Stimulated activated CD4-positive, alpha-beta T cell treated with anti-CD3 and anti-CD28 coated beads, TNF-alpha, amount 100 ng/mL, for 4 hours (primary cell): ENCODE measurements at regions not wholly inside any gene's neighbourhood (a gene's known extent, or its start where the extent isn't known, plus 50 kb on each side); places are given as distances from the start of the nearest gene placed in this dataset.
"Not testable (repeated sequence)": the region's sequence is repeated elsewhere in the genome, so short reads cannot be mapped to it uniquely, and the experiment has no call there.

ENCODE experiments used
- DNase-seq, 3 experiments: peaks; one replicate each; pipeline ENCODE4 v3.0.0-alpha.2; 2020; ENCODE audit warnings: low read depth in 3 of 3

DNA sequence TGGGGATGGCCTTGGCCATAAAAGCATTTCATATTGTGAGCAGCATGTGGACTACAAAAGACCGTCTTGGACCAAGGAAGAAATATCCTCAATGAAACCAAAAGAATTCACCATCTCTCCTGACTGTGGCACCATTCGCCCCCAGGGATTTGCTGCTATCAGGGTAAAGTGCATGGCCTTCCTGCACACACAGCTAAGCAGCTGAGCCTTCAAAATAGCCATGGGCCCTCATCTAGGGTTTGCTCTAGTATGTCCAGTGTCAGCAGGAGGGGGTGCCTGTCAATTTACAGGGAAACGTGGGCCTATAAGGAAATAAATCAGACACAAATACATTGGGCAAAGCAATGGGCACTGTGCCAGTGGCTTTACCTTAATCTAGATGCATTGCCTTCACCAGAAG, 296.6 kb upstream of the NBPF12 start:
- not testable (repeated sequence) for DNase-seq

DNA sequence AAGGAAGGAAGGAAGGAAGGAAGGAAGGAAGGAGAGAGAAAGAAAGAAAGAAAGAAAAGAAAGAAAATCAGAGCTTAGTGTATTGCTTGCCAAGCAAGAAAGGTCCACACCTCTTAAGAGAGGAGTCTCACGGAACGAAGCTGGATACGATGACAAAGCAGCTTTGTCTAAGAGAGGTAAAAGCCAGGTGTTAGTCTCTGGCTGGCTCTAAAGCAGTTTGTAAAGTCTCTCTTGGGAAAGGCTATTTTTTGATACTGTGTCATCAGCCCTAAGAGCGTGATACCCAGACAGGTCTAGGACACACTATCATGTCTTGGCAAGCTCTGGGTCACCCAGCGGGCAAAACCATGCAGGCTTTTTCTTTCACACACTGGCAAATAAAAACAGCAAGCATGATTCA, 297.5 kb upstream of the NBPF12 start:
- not testable (repeated sequence) for DNase-seq

DNA sequence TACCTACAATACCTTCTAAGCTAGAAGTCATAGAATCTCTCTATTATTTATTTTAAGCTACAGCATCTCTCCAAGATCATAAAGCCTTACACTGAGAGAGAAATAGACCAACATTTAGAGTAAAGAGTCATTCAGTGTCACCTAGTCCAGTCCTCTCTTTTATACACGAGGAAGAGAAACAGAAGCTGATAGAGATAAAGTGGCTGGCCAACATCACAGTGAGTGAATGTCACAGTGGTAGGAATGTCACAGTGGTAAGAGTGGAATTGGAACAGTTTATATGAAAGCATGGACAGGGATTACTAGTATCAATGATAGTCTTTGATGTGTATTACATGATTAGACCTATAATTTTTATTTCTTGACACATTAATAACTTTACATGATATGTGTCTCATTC, 307.8 kb upstream of the NBPF12 start:
- DNase-seq: not testable (repeated sequence)

DNA sequence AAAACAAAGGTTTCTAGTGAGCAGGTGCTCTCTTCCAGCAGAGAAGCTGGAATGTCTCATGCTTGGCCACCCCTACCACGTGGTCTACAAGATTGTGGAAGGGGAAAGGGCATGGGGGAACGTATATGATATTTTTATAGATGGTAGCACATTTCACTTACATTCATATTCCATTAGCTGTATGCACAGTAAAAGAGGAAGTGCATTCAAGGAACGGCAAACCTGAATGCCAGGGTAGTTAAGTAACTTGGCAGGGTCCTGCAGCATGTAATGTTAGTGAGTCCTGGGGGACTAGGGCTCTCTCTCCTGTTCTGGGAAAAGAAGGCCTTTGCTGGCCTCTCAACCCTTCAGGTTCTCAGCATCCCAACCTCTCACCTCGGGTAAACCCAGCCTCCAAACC, 319.5 kb upstream of the NBPF12 start:
- DNase-seq: not testable (repeated sequence)

DNA sequence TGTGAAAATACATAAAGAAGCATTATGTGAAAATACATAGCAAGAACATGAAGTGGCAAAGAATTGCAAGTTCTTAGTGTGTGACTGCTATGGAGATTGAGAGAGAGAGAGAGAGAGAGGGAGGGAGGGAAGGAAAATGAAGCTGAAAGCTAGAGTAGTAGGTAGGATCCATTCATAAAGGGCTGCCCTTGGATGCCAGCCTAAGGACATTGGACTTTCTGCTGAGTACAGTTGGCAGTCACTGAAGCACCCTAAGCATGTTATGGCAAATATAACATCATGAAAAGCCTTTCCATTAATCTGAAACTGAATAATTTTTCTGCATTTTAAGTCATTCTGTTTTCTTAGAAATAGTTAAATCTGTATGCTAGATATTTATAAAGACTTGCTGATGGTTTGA, 333.4 kb upstream of the NBPF12 start:
- not testable (repeated sequence) for DNase-seq

DNA sequence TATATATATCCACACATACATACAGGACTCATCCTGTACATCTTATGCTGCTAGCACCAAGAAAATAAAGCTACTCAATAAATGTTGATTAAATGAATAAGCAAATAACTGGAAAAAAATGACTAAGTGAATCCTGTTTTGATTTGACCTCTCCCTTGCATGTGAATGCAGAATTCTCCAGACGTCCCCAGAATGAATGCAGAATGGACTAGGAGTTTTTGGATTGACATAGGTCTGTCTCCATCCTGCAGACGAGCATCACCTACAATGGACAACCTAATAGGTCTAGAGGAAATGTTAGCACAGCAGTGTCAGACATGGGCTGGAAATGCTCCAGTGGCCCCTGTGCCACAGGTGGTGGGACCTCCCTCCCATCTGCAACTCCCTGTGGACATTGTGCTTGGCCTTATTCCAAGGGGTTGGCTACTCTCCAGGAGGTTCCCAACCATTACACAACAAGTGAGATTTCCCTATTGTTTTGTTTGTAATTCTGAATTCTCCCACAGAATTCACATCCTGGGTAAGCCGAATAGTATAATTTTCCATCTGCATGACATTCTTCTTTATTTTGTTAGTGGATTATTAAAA, 337.3 kb upstream of the NBPF12 start:
- DNase-seq: not testable (repeated sequence)

DNA sequence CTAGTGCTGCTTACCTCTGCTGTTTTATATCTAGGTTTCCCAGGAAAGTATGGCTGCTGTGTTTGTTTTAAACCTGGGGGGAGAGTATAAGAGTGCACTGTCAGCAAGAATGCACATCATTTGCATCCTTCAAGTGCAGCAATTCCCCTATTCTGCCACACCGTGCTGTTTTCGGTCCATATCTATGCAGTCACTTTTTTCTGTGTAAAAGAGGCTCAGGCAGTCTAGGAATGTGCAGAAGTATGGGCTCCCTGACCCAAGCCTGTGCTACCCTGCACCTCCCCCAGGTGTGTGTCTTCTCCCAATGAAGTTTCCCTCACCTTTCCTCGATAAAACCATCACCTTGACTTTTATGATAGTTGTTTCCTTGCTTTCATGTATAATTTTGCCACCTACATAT, 338.2 kb upstream of the NBPF12 start:
- DNase-seq: not testable (repeated sequence)

DNA sequence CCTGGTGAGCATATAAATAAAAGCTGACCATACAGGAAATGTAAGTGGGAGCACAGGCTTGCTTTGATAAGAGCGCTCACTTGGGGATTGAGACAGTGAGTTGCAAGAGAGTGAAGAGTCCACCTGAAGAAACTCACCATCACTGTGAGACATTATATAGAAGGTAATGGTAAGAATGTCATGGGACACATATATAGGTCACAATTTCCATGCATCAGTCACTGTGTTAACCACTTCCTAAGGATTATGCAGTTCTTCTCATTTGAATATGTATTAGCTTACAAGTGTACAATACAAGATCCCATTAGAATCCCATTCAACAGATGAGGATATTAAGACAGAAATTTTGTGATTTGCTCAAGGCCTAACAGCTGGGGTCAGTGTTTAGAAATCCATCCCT, 352.4 kb upstream of the NOTCH2NLA start:
- DNase-seq: not testable (repeated sequence)

DNA sequence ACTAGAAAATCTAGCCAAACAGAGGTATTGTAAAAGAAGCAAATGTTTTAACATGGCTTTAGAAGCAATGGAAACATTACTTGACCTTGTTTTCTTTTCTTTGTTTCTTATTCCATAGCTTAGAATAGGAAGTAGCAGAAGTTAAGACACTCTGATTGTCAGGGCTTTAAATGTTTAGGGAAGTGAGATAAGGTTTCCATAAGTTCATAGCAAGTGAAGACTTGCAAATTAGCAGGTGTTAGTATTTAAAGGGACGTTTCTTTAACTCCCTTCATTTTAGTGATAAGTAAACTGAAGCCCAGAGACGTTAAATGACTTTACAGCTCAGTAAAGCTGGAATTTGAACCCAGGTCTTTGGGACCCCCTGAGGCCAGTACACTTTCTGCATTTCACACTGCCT, 338.7 kb upstream of the NOTCH2NLA start:
- not testable (repeated sequence) for DNase-seq

DNA sequence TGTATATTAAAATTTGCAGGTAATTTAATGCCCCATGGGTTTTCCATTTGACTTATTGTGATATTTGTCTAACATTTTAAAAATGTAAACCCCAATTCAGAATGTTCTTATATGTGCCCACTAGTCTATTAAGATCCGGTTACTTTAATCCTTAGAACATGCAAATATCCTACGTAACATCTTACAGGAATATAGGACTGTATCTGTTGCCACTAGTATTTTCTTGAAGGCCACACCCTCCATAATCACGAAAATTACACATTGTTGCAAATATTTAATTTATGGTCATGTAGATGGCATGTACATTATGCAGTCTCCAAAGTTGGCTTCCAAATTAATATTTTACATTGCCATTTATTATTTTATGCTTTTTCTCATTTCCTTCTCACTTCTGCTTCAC, 329.2 kb upstream of the NOTCH2NLA start:
- not testable (repeated sequence) for DNase-seq

DNA sequence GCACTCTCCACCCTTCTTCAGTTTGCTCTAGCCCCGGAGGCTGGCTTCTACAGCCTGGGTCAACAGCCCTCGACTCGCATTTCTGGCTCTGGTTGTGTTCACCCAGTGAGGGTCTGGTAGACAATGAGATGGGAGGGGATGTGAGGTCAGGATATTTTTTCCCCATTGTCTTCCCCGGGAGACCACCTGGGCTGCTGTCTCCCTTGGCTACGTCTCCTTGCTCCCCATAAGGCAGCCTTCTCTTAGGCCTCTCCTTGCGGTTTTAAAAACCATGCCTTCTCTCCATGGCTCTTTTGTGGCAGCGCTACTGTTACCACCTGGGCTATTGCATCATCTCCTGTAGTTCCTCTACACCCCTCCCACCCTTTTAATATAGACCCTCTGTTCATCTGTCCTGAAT, 327.6 kb upstream of the NOTCH2NLA start:
- not testable (repeated sequence) for DNase-seq

DNA sequence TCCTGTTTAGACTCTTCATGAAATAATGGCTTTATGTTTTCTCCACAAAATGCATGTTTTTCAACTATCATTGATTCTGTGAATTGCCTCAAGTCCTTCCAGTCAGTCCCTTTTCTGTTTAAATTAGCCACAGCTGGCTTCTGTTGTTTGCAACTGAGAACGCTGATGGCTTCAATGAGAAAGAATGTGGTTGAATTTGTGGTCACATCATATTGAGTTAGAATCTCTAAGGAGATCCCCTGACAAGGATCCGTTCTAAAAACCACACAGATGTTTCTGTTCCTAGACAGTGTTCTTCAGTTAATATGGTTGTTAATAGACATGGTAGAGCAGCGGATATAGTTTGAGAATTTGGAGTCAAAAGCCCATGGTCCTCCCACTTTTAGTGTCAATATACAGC, 323.6 kb upstream of the NOTCH2NLA start:
- not testable (repeated sequence) for DNase-seq

DNA sequence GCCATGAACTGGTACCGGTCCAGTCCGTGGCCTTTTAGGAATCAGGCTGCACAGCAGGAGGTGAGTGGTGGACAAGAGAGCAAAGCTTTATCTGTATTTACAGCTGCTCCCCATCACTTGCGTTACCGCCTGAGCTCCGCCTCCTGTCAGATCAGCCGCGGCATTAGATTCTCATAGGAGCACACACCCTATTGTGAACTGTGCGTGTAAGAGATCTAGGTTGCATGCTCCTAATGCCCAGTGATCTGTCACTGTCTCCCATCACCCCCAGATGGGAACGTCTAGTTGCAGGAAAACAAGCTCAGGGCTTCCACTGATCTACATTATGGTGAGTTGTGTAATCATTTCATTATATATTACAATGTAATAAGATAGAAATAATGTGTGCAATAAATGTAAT, 319.9 kb upstream of the NOTCH2NLA start:
- DNase-seq: not testable (repeated sequence)

DNA sequence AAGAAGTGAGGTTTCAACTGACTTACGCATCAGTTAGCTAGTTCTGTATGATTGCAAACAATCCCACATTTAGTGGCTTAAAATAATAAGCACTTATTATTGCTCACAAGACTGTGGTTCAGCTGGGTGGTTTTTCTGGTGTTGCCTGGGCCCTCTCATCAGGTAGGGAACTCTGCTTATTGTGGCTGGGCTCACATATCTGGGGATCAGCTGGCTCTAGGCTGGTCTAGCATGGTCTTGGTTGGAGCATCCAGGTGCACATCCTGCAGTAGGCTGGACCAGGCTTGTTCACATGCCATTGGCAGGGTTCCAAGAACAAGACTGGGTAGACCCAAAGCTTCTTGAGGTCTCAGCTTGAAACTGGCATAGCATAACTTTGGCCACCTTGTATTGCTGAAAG, 317.4 kb upstream of the NOTCH2NLA start:
- DNase-seq: not testable (repeated sequence)

DNA sequence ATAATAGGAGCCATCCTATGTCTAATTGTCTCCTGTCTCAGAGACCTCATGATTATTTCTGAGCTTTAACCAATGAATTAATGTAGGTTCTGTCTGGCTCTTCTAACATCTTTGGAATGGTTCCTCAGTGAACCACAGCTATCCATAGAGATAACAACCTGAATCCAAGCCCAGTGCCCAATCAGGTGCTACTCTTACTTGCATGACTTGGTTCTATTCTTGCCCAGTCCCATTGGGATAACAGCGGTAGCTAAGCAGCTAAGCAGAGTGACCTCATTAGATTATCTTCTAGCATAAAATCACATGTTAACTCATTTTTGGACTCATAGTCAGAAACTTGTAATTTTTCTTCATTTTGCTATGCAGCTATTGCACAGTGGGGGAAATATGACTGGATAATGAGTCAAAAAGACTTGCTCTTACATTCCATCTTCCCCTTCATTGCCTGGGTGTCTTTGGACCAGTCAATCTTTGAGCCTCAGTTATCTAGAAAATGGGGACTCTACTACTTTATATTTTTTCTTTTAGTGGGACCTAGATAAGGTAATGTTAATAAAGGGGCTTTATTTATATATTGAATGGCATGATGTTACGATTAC, 309.1 kb upstream of the NOTCH2NLA start:
- DNase-seq: not testable (repeated sequence)

DNA sequence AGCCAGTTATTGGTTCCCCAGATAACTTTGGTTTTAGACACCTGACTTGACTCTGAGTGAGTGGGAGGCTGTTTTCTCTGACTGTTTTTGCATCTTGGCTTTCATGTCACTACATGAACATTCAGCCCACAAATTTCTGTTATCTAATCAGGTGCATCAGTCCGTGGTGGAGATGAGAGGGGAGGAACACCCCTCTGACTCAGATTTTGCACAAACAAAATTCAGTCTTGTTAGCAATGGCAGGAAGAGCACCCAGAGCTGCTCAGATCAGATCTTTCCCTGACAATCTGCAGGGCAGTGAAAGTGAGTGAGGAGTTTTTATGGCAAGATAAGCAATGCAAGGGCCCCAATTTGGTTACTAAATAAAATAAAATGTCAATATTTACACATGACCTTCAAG, 307.2 kb upstream of the NOTCH2NLA start:
- not testable (repeated sequence) for DNase-seq

DNA sequence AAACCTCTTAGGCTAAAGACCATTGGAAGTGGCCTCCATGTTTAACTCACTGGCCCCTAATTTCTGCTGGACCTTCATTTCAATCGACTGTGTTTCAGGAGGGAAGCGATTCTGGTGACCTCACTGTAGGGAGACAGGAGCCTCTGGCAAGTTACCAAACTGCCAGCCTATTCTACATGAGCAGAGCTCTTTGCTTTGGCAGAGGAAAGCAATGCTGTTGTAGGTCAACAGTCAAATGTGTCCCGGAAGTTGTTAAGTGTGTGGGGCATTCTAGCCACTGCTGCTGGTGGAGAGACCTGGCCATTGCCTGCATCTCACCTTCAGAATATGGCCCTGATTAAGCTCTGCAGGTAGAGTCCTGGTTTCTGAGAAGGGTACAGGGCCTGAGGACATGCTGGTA, 306.8 kb upstream of the NOTCH2NLA start:
- DNase-seq: not testable (repeated sequence)

DNA sequence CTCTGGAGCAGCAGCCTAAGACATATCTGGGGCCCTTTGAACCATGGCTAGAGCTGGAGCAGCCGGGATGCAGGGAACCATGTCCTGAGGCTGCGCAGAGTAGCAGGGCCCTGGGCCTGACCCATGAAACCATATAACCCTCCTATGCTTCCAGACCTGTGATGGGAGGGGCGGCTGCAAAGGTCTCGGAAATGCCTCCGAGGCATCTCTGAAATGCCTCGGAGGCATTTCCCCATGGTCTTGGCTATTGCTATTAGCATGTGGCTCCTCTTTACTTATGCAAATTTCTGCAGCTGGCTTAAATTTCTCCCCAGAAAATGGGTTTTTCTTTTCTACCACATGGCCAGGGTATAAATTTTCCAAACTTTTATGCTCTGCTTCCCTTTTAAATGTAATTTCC, 302.1 kb upstream of the NOTCH2NLA start:
- DNase-seq: not testable (repeated sequence)

DNA sequence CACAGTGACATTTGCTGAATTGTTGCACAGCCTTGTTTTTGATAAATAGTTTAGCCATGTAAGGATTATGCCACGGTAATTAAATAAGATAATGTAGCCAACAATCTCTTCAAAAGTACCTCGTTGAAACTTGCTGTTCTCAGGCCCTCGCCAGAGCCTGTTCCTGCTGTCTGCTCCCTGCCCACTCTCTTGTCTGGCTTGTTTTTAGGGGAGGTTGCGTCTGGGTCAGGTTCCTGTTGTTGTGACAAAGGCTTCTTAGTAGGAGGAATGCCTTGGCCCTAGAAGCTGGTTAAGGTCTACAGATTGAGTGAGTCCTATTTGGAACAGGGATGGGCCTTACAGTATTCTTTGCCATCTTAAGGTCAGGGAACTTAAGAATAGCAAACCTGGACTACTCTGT, 294.0 kb upstream of the NOTCH2NLA start:
- DNase-seq: not testable (repeated sequence)

DNA sequence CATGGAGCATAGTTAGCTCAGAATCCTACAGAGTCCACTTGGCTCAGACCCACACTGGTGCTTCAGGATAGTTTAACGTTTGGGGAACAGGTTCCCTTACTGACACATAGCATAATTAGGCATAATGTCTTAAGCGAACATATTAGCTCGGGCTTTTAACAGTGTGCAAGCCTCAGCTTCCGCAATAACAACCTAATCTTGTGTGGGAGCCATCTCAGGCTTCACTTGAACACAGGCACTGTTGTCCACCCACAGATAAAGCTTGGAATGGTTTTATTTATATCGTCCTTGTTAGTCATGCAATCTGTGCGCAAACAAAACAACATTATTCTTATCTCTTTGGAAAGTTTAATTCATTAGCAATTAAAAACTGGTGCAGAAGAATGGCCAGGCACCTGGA, 293.5 kb upstream of the NOTCH2NLA start:
- not testable (repeated sequence) for DNase-seq

DNA sequence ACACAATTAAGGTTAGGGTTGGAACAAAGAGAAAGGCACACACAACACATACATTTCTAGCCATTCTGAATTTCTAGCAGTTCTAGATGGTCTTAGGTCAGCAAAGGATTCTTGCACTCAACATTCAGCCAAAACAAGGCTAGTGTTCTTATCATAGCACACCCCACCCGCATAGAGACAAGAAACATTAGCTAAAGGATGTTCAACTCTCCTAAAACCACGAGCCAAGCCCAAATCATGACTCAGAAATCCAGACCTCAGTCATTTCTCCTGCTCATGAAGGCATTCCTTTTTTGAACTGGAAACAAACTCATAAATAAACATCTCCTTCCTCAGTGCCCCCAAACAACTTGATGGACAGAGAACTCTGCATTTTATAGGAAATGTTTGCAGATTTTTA, 293.0 kb upstream of the NOTCH2NLA start:
- DNase-seq: not testable (repeated sequence)

DNA sequence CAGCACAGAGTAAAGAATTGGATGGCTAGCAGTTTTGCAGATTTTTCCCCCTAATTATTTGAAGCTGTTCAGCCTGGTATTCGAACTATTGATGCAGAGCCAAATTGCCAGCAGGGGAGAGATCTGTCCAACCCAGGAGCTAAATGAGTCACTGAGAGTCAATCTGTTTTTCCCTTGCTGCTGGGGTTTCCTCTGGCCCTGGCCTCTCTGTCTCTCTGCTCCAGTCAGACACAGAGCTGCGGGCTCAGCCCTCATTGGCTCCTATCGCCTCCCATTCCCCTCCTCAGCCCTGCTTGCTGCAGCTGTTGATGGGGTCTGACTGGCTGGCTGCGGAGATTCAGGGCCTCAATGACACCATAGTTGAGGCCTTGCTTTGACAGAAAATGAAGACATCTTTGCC, 284.9 kb upstream of the NOTCH2NLA start:
- not testable (repeated sequence) for DNase-seq

DNA sequence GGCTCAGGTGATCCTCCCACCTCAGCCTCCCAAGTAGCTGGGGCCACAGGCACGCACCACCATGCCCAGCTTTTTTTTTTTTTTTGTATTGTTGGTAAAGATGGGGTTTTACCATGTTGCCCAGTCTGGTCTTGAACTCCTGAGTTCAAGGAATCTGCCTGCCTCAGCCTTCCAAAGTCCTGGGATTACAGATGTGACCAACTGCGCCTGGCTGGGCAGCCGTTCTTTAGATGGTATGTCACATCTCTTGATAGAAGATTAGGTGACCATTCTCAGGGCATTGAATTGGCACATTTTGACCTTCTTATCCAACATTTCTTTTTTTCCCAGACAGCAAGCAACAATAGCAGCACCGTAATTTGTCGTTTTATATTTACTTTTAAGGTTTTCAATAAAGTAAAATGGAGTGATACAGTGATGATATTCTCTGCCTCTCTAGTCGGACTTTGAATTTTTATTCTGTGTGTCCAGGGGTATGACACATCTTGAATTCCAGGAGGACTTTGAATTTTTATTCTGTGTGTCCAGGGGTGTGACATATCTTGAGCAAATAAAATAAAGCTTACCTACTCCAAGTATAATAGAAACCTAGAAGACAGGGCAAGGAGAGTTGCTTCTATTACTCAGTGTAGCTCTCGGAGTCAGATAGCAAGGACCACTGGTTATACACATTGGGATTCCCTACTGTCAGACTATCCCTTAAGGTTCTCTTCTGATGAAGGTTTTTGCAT, 282.4 kb upstream of the NOTCH2NLA start:
- not testable (repeated sequence) for DNase-seq
